ENCODE measurements at regions not wholly inside any gene's neighbourhood (a gene's known extent, or its start where the extent isn't known, plus 50 kb on each side); places are given as distances from the start of the nearest gene placed in this dataset.

GRCh38 chr5:51024263-51024662 lies 357.8 kb downstream of the PARP8 start:
- ChIA-PET POLR2A (no interaction called here), CTCF (no interaction called here)
- TF ChIP-seq CTCF (IDR thresholded peaks at IDR 0.05), result no peak
- Mint-ChIP-seq H3K4me3 (no peak overlapping the region), H3K27ac (no peak overlapping the region), H3K9me3 (peaks cover 5% of the 10 kb centered on the region), H3K27me3 (no peaks in the 10 kb centered on the region), H3K36me3 (ENCODE audit: low read depth) (no peaks in the 10 kb centered on the region), H3K4me1 (no peaks in the 10 kb centered on the region)
- DNase-seq, result no peak
- no peak for ATAC-seq (ENCODE audit: low read depth)
- intact Hi-C loops (cut with micrococcal nuclease), result no loop called here

- Mint-ChIP-seq H3K27ac (no peak overlapping the region), H3K36me3 (ENCODE audit: low read depth) (no peaks in the 10 kb centered on the region), H3K4me3 (no peak overlapping the region), H3K9me3 (peaks cover 5% of the 10 kb centered on the region), H3K4me1 (no peaks in the 10 kb centered on the region), H3K27me3 (no peaks in the 10 kb centered on the region)
- TF ChIP-seq CTCF (IDR thresholded peaks at IDR 0.05), result no peak
- intact Hi-C loops (cut with micrococcal nuclease), result no loop called here
- POLR2A ChIA-PET, result no interaction called here
- CTCF ChIA-PET, result no interaction called here
- DNase-seq (no peak), ATAC-seq (ENCODE audit: low read depth) (no peak)
These were observed 356.0 kb upstream of the ISL1 start for GRCh38 chr5:51027271-51027670.

GRCh38 chr5:51028394-51028793 lies 354.9 kb upstream of the ISL1 start:
- Mint-ChIP-seq H3K36me3 (ENCODE audit: low read depth) (no peaks in the 10 kb centered on the region), H3K27ac (no peak overlapping the region), H3K9me3 (peaks cover 5% of the 10 kb centered on the region), H3K4me3 (no peak overlapping the region), H3K27me3 (no peaks in the 10 kb centered on the region), H3K4me1 (no peaks in the 10 kb centered on the region)
- ATAC-seq (ENCODE audit: low read depth) (no peak), DNase-seq (no peak)
- TF ChIP-seq CTCF (IDR thresholded peaks at IDR 0.05), result no peak
- intact Hi-C loops (cut with micrococcal nuclease), result no loop called here
- CTCF ChIA-PET, result no interaction called here
- POLR2A ChIA-PET, result no interaction called here

- intact Hi-C loops (cut with micrococcal nuclease), result no loop called here
- H3K4me1 Mint-ChIP-seq, result no peaks in the 10 kb centered on the region
- no peak overlapping the region for H3K27ac Mint-ChIP-seq
- H3K36me3 Mint-ChIP-seq (ENCODE audit: low read depth), result no peaks in the 10 kb centered on the region
- ATAC-seq (ENCODE audit: low read depth), result no peak
- H3K4me3 Mint-ChIP-seq, result no peak overlapping the region
- no peak for TF ChIP-seq CTCF (IDR thresholded peaks at IDR 0.05)
- CTCF ChIA-PET, result no interaction called here
- H3K9me3 Mint-ChIP-seq, result no peaks in the 10 kb centered on the region
- no peaks in the 10 kb centered on the region for H3K27me3 Mint-ChIP-seq
- POLR2A ChIA-PET, result no interaction called here
- no peak for DNase-seq
These were observed 350.0 kb upstream of the ISL1 start for GRCh38 chr5:51033215-51033614.

- Mint-ChIP-seq H3K4me1 (no peaks in the 10 kb centered on the region), H3K4me3 (no peak overlapping the region), H3K27ac (no peak overlapping the region), H3K27me3 (no peaks in the 10 kb centered on the region), H3K36me3 (ENCODE audit: low read depth) (no peaks in the 10 kb centered on the region), H3K9me3 (no peaks in the 10 kb centered on the region)
- CTCF ChIA-PET, result no interaction called here
- intact Hi-C loops (cut with micrococcal nuclease), result no loop called here
- no peak for DNase-seq
- TF ChIP-seq CTCF (IDR thresholded peaks at IDR 0.05), result no peak
- POLR2A ChIA-PET, result no interaction called here
- ATAC-seq (ENCODE audit: low read depth), result no peak
These were observed 348.9 kb upstream of the ISL1 start for GRCh38 chr5:51034222-51034901.

Measured in activated B cell treated with CpG ODN at 0.5 μM for 24 hours (primary cell).